OCI-LY1 (cell line): ENCODE measurements at regions not wholly inside any gene's neighbourhood (a gene's known extent, or its start where the extent isn't known, plus 50 kb on each side); places are given as distances from the start of the nearest gene placed in this dataset.

Experiments
- CTCF ChIP-seq: fragments of 200-600 bp; sonication (generic), shearing (Covaris generic); IDR thresholded peaks from 2 replicates; pipeline ENCODE4 v1.5.1; 2017; ENCODE audit warnings: mild to moderate bottlenecking, antibody characterized with exemption, low read length, moderate library complexity, mixed read lengths
- EZH2 ChIP-seq: fragments of 200-600 bp; sonication (generic), shearing (Covaris generic); IDR thresholded peaks from 2 replicates; pipeline ENCODE4 v1.8.0; 2017; ENCODE audit warnings: borderline replicate concordance, mixed run types, mild to moderate bottlenecking, antibody characterized with exemption, low read length, moderate library complexity, mixed read lengths

DNA sequence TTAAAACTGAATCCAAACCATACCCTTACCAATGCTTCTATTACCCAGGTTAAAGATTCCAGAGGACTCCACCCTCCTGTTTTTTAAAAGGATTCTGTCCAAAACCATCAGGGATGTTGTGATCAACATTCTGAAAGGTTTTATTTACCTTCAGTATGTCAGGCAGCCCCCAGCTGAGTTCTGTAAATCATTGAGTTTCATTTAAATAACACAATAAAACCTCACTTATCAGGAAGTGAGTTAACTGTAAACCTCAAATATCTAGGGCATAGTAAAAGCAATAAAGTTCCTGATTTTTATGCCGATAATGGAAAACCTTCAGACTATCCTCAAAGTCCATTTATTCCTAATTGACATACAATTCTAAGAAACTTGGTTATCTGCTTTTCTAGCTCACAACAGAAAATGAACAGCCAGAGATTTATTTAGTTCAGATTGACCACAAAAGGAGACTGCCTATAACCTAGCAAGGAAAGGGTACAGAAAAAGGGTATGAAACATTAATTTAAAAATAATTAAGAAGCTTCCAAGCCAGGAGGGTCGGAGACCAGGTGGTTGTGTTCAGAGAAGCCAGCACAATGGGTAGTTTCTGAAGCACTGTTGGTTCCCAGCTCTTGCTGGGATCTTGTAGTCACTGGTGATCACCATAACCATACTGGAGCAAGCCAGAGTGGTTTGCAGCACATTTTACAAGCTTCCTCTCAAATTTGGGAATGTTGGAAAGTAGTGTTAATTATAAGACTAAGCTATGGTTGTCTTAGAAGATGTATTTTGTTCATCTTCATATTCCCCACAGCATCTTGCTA lies 336.4 kb upstream of the FMN2 start:
- TF ChIP-seq CTCF (no peak), EZH2 (no peak)
